Mammary epithelial cell (primary cell): ENCODE measurements at regions not wholly inside any gene's neighbourhood (a gene's known extent, or its start where the extent isn't known, plus 50 kb on each side); places are given as distances from the start of the nearest gene placed in this dataset.

Source experiments
- CTCF ChIP-seq, 2 donors: IDR thresholded peaks in 1 of 2; conservative IDR thresholded peaks in 1 of 2; 2 replicates each; pipeline ENCODE4 v1.5.1; 2011 to 2012; ENCODE audit warnings: inconsistent platforms in 2 of 2, low read length in 2 of 2, mild to moderate bottlenecking in 2 of 2, control low read depth in 1 of 2, low read depth in 1 of 2; ENCODE audit not compliant: insufficient read depth in 1 of 2; ENCODE audit errors: extremely low read depth in 1 of 2
- EZH2 ChIP-seq: IDR thresholded peaks from 2 replicates; pipeline ENCODE4 v1.6.1; 2012; ENCODE audit warnings: low read length, inconsistent platforms, borderline replicate concordance

- TF ChIP-seq CTCF (conservative IDR thresholded peaks at IDR 0.05 in 1 of 2, IDR thresholded peaks at IDR 0.05 in 1 of 2; ENCODE audit: extremely low read depth in 1 of 2, insufficient read depth in 1 of 2, low read depth in 1 of 2, low read length in 2 of 2) (no peak), EZH2 (no peak)
Observed at GRCh38 chr12:43004908-43005307, 415.4 kb upstream of the PRICKLE1 start.
